ENCODE measurements at regions not wholly inside any gene's neighbourhood (a gene's known extent, or its start where the extent isn't known, plus 50 kb on each side); places are given as distances from the start of the nearest gene placed in this dataset.

DNA sequence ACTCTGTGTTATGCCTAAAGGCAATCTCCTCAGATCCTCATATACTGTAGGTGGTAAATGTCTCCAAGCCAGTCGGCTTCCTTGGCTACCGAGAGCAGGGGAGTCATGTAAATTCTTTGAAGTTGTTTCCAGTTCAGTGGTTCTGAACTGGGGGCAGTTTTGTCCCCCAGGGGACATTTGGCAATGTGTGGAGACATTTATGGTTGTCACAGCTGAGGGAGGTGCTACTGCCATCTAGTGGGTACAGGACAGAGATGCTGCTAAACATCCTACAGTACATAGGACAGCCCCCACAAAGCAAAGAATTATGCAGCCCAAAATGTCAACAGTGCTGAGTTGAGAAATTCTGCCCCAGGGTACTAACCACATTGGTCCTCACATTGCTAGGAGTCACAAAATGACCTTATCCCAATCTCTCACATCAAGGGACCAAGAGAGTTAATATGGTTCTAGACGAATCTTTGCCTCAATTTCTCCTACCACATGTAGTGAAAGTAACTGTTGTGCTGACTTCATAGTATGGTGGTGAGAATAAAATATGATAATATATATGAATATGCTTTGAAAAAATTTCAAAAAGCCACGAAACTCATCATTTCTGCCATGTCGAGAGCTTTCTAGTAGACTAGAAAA is 104.4 kb upstream of the ARHGAP24 start:
- TF ChIP-seq RXRA (IDR thresholded peaks at IDR 0.05) (no peak), GABPA (IDR thresholded peaks at IDR 0.05 in 1 of 2, conservative IDR thresholded peaks at IDR 0.05 in 1 of 2) (no peak), JUND (IDR thresholded peaks at IDR 0.05) (no peak), HNF4G (IDR thresholded peaks at IDR 0.05) (no peak), TAF1 (conservative IDR thresholded peaks at IDR 0.05) (no peak)
- TF ChIP-seq, protein P1, sequence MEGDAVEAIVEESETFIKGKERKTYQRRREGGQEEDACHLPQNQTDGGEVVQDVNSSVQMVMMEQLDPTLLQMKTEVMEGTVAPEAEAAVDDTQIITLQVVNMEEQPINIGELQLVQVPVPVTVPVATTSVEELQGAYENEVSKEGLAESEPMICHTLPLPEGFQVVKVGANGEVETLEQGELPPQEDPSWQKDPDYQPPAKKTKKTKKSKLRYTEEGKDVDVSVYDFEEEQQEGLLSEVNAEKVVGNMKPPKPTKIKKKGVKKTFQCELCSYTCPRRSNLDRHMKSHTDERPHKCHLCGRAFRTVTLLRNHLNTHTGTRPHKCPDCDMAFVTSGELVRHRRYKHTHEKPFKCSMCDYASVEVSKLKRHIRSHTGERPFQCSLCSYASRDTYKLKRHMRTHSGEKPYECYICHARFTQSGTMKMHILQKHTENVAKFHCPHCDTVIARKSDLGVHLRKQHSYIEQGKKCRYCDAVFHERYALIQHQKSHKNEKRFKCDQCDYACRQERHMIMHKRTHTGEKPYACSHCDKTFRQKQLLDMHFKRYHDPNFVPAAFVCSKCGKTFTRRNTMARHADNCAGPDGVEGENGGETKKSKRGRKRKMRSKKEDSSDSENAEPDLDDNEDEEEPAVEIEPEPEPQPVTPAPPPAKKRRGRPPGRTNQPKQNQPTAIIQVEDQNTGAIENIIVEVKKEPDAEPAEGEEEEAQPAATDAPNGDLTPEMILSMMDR (IDR thresholded peaks at IDR 0.05; ENCODE audit: low read depth, low read length, missing input control), result peak; percentile 40
- TF ChIP-seq, protein P2, sequence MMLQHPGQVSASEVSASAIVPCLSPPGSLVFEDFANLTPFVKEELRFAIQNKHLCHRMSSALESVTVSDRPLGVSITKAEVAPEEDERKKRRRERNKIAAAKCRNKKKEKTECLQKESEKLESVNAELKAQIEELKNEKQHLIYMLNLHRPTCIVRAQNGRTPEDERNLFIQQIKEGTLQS (IDR thresholded peaks at IDR 0.05), result no peak
- TF ChIP-seq, protein P3, sequence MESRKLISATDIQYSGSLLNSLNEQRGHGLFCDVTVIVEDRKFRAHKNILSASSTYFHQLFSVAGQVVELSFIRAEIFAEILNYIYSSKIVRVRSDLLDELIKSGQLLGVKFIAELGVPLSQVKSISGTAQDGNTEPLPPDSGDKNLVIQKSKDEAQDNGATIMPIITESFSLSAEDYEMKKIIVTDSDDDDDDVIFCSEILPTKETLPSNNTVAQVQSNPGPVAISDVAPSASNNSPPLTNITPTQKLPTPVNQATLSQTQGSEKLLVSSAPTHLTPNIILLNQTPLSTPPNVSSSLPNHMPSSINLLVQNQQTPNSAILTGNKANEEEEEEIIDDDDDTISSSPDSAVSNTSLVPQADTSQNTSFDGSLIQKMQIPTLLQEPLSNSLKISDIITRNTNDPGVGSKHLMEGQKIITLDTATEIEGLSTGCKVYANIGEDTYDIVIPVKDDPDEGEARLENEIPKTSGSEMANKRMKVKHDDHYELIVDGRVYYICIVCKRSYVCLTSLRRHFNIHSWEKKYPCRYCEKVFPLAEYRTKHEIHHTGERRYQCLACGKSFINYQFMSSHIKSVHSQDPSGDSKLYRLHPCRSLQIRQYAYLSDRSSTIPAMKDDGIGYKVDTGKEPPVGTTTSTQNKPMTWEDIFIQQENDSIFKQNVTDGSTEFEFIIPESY (IDR thresholded peaks at IDR 0.05), result no peak
